ENCODE measurements at regions not wholly inside any gene's neighbourhood (a gene's known extent, or its start where the extent isn't known, plus 50 kb on each side); places are given as distances from the start of the nearest gene placed in this dataset.

GRCh38 chr1:219755234-219755633 is 142.3 kb upstream of the ZC3H11B start:
- DNase-seq (ENCODE audit: low read depth) = no peak
- H3K4me3 ChIP-seq (ENCODE audit: control insufficient read depth, low read depth, low read length) = no peak overlapping the region
- no peak for TF ChIP-seq CTCF (IDR thresholded peaks at IDR 0.05; ENCODE audit: control insufficient read depth, insufficient read depth, low read depth, low read length, missing control alignments)

GRCh38 chr1:219754767-219755166 is 141.9 kb upstream of the ZC3H11B start:
- no peak for TF ChIP-seq CTCF (IDR thresholded peaks at IDR 0.05; ENCODE audit: control insufficient read depth, insufficient read depth, low read depth, low read length, missing control alignments)
- no peak for DNase-seq (ENCODE audit: low read depth)
- H3K4me3 ChIP-seq (ENCODE audit: control insufficient read depth, low read depth, low read length) = no peak overlapping the region

GRCh38 chr1:219753914-219754313 is 141.0 kb upstream of the ZC3H11B start:
- TF ChIP-seq CTCF (IDR thresholded peaks at IDR 0.05; ENCODE audit: control insufficient read depth, insufficient read depth, low read depth, low read length, missing control alignments) = no peak
- H3K4me3 ChIP-seq (ENCODE audit: control insufficient read depth, low read depth, low read length) = no peak overlapping the region
- DNase-seq (ENCODE audit: low read depth) = no peak

- H3K4me3 ChIP-seq (ENCODE audit: control insufficient read depth, low read depth, low read length) = no peak overlapping the region
- TF ChIP-seq CTCF (IDR thresholded peaks at IDR 0.05; ENCODE audit: control insufficient read depth, insufficient read depth, low read depth, low read length, missing control alignments) = no peak
- no peak for DNase-seq (ENCODE audit: low read depth)
These were observed 139.7 kb upstream of the ZC3H11B start for GRCh38 chr1:219752645-219753044.

GRCh38 chr1:219751870-219752507 is 139.1 kb upstream of the ZC3H11B start:
- no peak for TF ChIP-seq CTCF (IDR thresholded peaks at IDR 0.05; ENCODE audit: control insufficient read depth, insufficient read depth, low read depth, low read length, missing control alignments)
- no peak overlapping the region for H3K4me3 ChIP-seq (ENCODE audit: control insufficient read depth, low read depth, low read length)
- no peak for DNase-seq (ENCODE audit: low read depth)

- no peak for DNase-seq (ENCODE audit: low read depth)
- no peak overlapping the region for H3K4me3 ChIP-seq (ENCODE audit: control insufficient read depth, low read depth, low read length)
- no peak for TF ChIP-seq CTCF (IDR thresholded peaks at IDR 0.05; ENCODE audit: control insufficient read depth, insufficient read depth, low read depth, low read length, missing control alignments)
These were observed 136.5 kb upstream of the ZC3H11B start for GRCh38 chr1:219749370-219749769.

- H3K4me3 ChIP-seq (ENCODE audit: control insufficient read depth, low read depth, low read length) = no peak overlapping the region
- no peak for DNase-seq (ENCODE audit: low read depth)
- no peak for TF ChIP-seq CTCF (IDR thresholded peaks at IDR 0.05; ENCODE audit: control insufficient read depth, insufficient read depth, low read depth, low read length, missing control alignments)
These were observed 133.2 kb upstream of the ZC3H11B start for GRCh38 chr1:219746141-219746540.

Measured in AG09309 (cell line).